ENCODE measurements at regions not wholly inside any gene's neighbourhood (a gene's known extent, or its start where the extent isn't known, plus 50 kb on each side); places are given as distances from the start of the nearest gene placed in this dataset.
A peak's percentile ranks its signal among the peaks of the same experiment; 100 is the strongest.
"Not testable (repeated sequence)": the region's sequence is repeated elsewhere in the genome, so short reads cannot be mapped to it uniquely, and the experiment has no call there.

DNA sequence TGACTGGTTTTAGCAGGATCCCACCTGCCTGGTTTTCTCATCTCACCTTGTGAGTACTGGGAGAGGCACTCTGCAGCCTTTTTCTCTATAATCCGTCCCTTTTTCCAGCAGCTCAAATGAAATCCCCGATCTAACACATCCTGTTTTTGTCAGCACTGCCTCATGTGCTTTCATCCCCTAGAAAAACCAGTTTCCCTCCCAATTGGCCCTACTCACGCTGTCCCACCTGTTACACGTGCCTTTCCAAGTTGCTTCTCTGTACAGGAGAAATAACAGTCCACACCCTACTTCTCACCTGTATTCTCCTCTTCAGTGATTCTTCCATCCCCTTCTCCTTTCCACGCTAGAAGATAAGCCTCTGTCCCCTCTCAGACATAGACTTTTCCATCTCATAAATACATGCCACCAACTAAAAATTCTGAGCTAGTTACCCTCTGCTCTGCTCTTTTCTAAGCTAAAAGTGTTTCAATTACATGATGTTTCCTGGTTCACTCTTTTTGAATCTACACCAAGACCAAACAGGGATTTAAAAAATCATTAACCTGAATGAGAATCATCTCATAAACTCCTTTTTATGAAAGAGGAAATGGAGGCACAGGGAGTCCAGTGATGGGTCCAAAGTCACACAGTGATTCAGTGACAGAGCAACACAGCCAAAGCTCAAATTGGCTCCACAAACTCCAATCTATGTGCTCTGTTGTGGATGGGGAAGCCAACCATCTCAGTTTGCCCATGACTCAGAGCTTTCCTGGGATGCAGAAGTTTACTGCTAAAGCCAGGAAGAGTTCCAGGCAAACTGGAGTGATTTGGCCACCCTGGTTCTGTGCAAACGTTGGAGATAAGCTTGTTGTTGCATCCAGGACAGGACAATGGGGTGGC lies 240.0 kb upstream of the TMEM132C start:
- DNase-seq (ENCODE audit: low read depth), result no peak

DNA sequence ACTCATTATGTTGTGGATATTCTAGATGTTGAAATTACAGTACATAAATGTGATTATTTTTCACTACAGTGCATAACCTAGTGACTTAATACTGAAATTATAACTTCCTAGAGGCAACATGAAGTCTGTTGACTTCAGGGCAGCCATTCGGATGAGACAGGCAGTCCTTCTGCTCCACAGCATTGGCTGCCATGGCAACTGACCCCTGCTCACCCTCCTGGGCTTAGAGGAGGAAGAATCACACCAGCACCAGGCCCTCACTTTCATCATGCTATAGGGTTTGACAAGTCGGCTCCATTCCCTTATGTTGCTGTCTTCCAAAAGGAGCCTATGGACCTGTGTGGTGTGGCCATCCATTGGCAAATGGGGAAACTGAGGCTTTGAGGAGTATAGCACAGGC lies 233.5 kb upstream of the TMEM132C start:
- DNase-seq (ENCODE audit: low read depth), result no peak

DNA sequence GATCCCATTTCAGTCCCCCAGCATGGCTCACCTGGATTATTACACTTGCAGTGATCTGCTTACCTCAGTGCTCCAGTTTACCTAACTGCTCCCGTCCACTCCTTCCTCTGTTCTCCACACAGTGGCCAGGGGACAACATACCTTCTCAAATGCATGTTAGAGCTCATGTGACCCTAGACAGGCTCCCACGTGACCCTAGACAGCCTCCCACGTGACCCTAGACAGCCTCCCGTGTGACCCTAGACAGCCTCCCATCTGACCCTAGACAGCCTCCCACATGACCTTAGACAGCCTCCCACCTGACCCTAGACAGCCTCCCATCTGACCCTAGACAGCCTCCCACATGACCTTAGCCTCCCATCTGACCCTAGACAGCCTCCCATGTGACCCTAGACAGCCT lies 226.0 kb upstream of the TMEM132C start:
- DNase-seq (ENCODE audit: low read depth), result no peak

DNA sequence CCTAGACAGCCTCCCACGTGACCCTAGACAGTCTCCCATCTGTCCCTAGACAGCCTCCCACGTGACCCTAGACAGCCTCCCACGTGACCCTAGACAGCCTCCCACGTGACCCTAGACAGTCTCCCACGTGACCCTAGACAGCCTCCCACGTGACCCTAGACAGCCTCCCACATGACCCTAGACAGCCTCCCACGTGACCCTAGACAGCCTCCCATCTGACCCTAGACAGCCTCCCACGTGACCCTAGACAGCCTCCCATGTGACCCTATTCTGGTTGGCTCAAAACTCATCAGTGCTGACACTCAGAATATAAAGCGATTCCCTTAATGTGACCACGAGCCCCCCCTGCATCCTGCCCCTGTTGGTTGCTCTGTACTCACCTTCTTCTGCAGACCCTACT lies 224.7 kb upstream of the TMEM132C start:
- not testable (repeated sequence) for DNase-seq (ENCODE audit: low read depth)

DNA sequence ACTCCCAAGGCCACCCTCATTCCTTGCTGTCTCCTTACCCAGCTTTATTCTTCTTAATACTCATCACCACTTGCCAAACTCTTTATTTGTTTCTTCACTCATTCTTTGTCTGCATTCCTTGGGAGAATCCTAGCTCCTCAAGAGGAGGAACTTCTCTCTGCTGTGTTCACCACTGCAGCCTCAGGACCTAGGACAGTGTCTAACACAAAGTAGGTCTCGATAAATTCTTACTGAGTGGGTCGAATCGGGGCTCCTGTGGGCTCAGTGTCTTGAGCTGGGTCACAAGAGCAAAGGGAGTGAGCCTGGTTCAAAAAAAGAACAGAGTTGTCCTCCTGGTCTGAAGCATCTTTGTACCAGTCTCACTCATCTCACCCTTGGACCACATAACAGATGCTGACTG lies 224.1 kb upstream of the TMEM132C start:
- DNase-seq (ENCODE audit: low read depth), result no peak

DNA sequence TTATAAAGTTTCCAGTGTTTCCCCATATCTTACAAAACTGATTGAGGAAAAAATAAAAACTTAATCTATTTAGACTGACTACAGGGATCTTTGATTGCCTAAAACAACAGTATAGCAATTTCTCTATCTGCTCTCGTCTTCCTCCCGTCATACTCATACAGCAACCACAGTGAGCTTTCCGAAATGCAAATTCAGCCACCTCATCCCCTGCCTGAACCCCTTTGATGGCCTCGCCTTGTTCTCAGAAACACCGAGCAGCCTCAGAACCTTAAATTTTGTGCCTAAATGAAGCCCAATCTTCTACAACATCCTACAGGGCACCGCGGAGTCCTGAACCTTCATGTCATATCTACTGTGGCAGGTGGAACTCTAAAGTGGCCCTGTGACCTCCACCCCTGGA lies 223.7 kb upstream of the TMEM132C start:
- DNase-seq (ENCODE audit: low read depth), result no peak

DNA sequence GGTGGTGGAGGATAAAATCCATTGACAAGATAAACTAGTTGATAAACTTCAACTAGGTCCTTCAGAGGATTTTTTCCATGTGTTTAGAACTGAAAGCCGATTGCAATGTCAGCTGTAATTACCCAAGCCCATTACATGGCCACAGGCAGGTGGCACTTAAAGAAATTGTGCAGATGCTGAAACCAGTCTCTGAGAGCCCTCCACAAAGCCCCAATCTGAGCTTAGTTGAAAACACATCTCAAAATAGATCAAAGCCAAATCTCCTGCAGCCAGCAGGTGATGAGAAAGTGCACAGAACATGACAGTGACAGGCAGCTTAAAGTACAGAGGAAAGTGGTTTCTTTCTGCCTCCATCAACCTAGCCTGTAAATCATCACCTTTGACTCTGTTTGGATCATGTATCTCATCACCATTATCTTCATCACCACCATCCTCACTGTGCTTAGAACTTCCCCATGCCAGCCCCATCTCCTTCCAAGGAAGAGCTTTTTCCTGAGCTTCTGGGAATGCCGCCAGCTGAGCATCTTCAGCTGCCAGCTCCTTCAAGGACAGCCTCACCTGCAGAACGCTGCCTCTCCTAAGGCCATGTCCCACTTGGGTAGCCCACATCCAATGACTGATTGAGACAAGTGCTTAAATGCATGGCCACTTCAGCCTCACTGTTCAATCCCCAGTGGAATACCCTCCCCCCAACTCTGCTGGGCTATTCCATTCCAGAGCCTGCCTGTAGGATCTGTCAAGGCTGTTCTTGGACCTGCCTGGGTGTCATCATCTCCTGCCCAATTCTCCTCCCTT lies 219.5 kb upstream of the TMEM132C start:
- no peak for DNase-seq (ENCODE audit: low read depth)

DNA sequence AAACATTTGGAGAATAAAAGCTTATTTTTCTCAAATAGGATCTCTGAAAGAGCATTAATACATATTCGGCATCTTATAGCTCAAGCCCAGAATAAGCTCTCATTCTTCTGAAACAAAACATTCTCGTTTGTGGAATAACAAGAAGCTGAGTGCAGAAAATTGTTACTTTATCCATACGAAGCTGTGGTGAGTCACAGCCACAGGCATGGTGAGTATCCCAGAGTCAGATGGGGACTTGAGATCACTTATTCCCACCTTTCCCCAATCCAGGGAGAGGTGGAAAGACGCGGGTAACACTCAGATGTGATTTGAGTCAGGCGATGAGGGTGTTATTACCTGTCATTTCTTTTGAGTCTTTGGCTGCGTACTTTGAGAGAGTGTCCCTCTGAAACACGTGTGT lies 214.6 kb upstream of the TMEM132C start:
- DNase-seq (ENCODE audit: low read depth), result no peak

DNA sequence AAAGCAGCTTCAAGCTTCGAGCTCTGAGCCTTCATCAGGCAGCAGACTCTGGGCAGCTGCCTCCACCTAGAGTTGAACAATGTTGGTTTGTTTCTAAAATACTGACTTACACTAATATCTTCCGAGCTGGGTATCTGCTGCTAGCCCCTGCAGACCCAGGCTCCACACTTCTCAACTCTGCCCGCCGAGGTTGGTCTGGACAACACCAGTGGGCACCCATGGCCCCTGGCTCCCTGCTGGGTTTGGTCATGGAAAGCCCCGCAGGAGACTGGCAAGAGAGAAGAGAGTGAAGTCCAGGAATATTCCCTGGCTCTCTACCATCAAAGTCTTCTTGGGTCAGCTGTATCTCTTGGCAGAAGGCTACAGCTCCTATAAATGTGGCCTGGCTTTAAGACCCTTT lies 214.2 kb upstream of the TMEM132C start:
- DNase-seq (ENCODE audit: low read depth), result no peak

DNA sequence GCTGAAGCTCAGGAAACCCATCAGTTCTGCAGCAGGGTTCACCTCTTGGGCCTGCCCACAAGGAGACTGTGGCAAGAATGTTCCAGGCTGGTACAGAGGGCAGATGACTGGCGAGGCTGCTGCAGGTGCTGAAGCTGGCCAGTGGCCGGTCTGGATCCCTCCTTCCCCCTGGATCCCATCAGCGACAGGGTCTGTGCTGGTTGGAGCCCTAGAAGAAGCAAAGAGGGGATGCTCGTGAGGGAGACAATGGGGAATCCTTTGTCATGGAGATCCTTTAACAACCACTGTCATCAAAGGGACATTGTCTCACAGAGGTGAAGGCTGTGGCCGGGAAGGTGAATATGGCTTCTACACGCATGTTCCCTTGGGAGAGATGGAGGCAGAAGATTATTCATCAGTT lies 211.4 kb upstream of the TMEM132C start:
- no peak for DNase-seq (ENCODE audit: low read depth)

DNA sequence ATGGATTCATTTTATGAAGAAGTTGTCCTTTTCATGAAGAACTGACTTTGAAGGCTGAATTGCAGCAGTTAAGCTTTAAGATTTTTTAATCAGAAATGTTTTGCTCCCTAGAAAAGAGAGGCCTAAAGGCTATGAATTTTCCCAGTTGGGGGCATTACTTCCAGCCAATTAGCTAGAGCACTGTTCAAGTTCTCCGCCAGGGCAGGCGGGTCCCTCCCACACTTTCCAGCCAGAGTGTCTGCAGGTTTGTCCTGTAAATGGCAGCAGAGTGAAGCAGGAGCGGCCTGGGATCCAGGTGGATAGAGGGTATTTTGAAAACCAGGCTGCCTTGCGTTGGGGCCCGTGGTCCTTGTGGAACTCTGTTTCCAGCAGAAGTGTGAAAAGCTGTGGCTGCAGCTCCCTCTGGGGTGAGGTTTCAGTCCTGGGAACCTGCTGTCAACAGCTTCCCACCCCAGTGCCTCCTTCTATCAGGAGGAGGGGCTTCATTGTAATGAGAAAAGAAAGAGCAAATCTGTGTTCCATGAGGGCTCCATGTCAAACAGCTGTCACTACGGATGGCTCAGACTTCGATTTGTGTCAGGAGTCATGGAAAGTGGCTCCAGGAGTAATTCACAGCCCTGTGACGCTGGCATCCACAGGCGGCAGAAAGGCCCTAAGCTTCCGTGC lies 210.7 kb upstream of the TMEM132C start:
- DNase-seq (ENCODE audit: low read depth), result no peak

DNA sequence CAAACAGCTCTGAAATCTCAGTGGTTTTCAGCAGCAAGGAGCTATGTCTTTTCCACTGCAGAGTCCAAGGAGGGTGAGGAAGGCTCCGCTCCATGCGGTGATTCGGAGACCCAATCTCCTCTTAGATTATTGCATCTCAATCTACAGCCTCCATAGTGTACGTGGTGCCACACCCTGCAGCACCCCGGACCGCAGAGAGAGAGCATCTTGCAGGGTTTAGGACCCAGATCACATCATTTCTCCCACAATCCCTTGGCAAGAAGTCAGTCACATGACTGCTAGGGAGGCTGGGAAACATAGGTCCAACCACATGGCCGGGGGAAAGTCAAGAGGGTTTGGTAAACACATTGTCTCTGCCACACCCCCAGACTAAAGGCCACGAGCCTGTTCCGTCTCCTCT lies 209.4 kb upstream of the TMEM132C start:
- no peak for DNase-seq (ENCODE audit: low read depth)

DNA sequence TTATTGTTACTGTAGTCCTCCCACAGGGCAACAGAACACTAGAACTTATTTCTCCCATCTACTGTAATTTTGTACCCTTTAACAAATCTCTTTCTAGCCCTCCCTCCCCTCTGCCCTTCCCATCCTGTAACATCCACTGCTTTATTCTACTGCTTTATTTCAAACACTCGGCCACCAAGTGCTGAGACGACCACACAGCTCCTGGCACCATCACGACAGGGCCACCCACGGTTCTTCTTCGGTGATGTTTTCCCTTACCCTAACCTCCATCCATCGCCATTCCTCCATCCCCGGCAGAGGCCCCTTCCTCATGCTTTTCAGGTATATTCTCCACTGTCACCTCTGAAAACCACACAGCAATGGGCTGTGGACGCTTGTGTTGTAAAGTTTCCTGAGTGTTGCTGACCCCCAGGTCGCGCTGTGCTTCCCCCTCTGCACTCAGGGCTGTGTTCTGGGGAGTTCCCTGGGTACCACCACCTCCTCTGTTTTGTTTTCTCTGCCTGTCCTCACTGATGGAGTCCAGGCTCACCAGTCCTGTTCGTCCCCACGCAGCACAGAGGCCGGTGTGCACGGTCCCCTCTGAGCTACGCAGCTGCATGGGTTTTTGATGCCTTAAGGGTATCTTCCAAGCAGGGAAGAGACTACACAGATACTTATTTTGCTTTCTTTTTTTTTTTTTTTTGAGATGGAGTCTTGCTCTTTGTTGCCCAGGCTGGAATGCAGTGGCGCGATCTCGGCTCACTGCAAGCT lies 207.2 kb upstream of the TMEM132C start:
- DNase-seq (ENCODE audit: low read depth), result no peak

DNA sequence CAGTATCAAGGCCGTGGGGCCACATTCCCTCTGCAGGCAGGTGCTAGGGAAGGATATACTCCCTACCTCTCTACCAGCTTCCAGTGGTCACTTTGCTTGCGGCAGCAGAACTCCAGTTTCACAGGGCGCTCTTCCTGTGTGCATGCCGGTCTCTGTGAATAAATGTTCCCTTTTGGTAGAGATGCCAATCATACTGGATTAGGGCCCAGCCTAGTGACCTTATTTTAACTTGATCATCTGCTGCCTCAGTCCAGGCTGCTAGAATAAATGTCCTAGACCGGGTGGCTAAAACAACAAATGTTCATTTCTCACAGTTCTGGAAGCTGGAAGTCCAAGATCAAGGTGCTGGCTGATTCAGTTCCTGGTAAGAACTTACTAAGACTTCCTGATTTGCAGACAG lies 198.8 kb upstream of the TMEM132C start:
- DNase-seq (ENCODE audit: low read depth), result no peak

DNA sequence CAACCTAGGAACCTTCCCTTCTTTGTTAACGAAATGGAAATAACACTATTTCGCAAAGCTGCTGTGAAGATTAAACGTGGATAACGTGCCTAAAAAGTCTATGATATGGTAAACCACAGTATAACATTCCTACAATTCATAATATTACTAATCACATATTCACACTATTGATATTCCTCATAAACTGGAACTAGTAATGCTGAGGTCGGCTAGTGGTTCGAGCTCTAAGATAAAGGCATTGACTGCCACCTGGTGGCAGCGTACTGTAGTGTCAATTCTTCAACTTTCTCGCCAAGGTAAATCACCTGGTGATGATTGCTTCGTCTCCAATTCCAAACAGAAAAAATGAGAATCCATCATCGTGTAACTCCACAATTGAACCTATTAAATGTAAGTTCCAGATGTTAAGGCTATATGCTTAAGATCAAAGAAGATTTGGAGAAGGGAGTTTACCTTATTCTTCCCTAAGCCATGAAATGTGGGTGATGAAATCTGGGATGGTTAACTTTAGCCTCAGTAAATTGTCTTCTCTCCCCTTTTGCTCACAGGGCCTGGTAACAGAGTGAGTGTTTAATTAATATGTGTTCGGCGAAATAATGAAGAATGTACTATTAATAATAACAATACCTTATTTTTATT lies 197.5 kb upstream of the TMEM132C start:
- peak; percentile 34 for DNase-seq (ENCODE audit: low read depth)

DNA sequence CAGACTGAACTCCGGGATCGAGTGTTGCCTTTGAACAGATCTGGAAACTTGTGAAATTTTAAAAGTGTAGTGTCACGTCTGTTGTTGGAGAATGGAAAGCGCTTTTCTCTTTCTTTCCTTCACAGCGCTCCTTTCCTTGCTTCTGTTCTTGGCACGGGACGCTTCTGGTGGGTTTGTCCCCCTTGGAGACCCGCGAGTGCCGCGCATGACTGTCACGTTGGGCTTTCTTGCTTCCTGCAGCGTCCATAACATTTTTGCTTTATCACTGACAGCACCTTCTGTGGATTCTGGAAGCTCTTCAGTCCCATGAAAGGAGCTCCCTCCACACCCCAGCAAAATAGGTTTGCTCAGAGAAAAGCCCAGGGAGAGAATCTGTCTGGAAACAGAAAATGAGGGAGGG lies 193.0 kb upstream of the TMEM132C start:
- DNase-seq (ENCODE audit: low read depth), result no peak

DNA sequence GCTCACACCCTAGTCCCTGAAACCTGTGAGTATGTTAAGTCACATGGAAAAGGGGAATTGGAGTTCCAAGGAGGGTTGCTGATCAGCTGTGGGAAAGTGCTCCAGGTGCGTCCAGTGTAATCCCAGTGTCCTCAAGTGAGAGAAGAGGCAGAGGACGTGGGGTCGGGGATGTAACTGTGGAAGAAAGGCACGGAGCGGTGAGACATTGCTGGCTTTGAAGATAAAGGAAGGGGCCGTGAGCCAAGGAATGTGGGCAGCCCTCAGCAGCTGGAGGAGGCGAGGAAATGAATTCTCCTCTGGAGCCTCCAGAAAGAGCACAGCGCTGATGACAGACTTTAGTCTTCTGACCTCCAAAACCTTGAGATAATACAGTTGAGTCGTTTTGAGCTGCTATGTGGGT lies 191.6 kb upstream of the TMEM132C start:
- DNase-seq (ENCODE audit: low read depth), result no peak

DNA sequence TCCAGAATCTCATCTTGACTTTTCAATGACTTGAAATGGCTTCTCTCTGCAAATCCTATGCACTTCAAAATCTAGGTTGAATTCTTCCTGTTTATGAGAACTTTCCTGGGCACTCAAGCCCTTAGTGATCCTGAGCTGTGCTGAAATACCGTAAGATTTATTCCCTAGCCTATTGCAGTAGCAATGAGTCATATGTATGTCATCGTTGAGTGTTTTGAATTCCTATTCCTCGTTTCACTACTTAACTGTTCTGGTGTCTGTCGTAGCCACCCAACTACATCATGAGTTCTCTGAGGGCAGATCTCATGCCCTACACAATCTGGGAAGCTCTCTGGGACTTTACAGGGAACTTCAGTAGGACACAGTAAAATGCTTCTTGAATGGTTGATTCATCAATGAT lies 190.8 kb upstream of the TMEM132C start:
- DNase-seq (ENCODE audit: low read depth), result peak; percentile 68

DNA sequence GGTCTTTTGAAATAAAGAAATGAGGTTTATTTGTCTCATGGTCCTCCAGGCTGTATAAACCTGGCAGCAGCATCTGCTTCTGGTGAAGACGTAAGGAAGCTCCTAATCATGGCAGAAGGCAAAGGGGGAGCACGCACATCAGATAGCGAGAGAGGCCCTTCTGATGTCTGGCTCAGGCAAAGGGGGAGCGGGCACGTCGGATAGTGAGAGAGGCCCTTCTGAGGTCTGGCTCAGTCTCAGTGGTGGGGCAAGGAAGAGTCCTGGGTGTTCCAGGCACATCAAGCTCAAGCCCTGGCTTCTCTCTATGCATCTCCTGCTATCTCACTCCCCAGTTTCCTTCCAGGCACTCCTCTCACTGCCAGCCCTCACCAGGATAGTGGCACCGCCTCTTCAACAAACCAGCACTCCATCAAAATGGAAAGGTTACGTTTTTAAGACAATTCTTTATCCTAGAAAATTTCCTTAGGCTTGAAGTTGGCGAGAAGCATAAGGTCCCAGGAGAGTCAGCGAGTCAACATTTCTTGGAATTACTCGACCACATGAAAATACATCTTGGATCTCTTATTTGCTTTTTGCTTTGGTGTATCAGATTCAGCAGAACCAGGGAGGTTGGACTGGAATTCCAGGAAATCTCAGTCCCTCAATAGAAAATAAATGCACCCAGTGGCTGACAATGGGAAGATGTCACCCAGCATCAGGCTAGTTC lies 189.6 kb upstream of the TMEM132C start:
- DNase-seq (ENCODE audit: low read depth), result no peak

DNA sequence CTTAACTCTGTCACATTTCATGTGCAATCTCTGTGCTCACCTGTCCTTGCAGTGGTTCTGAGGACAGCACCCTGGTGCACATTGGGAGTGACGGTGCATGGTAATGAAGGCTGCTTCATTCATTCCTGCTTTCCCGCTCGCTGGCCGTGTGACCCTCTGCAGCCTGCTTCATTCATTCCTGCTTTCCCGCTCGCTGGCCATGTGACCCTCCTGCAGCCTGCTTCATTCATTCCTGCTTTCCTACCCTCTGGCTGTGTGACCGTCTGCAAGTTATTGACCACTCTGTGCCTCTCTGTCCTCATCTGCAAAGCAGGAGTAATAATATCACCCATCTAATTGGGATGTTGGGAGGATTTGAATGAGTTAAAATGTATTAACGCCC lies 189.1 kb upstream of the TMEM132C start:
- no peak for DNase-seq (ENCODE audit: low read depth)
